Stimulated activated CD8-positive, alpha-beta memory T cell treated with anti-CD3 and anti-CD28 coated beads, Interleukin-12 subunit alpha, Interleukin-12 subunit beta, amount 100 ng/mL, for 24 hours (primary cell): ENCODE measurements at regions not wholly inside any gene's neighbourhood (a gene's known extent, or its start where the extent isn't known, plus 50 kb on each side); places are given as distances from the start of the nearest gene placed in this dataset.

Experiments used
- DNase-seq: peaks from one replicate; pipeline ENCODE4 v3.0.0-alpha.2; 2020; ENCODE audit errors: extremely low read depth

DNA sequence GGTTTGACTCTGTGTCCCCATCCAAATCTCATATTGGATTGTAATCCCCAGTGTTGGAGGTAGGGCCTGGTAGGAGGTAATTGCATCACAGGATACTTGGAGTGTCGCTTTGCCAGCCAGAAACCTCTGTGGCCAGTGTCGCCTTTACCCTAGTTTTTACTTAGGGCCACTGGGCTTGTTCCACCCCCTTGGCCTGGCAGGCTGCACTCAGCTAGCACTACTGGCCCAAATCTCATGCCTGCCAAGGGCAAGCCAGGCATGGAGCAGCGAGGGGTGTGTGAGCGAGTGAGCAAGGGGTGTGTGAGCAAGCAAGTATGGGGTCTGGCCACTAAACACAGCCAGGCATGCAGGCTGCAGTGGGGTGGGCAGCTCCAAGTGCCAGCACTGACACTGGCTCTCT lies 178.7 kb upstream of the MGAT5 start:
- no peak for DNase-seq

DNA sequence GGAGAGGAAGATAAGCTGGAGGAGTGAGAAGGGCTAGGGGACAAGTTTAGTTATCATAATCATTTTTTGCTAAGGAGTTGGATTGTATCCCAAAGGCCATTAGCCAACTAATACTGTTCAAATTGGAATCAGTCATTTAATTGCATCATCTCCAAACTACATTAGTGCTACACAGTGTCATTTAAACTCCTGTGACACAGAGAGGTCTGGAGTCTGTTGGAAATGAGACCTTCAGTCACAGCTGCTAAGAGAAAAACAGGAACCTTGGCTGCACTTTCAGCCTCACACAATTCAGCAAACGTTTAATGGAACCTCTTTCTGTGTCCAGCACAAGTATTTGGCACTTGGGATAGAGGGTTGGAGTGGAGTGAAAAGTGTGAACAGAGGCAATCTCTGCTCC lies 175.5 kb upstream of the MGAT5 start:
- no peak for DNase-seq

DNA sequence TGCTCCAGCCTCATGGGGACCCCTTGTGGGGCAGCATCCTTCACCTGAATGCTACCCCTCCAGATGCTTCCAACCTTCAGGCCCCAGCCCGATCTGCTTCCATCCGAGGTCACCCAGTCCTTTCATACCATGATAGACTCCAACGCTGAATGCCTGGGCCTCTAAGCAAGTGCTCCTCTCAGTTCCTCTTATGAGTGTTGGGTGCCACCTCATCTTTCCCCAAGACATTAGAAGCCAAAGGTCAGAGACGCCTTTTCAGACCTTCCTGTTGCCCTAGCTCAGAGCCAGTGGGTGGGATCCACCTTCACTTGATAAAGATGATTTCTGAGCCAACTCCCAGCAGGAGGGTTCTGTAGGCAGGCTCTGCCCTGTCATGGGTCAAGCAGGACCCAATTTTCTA lies 174.5 kb upstream of the MGAT5 start:
- no peak for DNase-seq

DNA sequence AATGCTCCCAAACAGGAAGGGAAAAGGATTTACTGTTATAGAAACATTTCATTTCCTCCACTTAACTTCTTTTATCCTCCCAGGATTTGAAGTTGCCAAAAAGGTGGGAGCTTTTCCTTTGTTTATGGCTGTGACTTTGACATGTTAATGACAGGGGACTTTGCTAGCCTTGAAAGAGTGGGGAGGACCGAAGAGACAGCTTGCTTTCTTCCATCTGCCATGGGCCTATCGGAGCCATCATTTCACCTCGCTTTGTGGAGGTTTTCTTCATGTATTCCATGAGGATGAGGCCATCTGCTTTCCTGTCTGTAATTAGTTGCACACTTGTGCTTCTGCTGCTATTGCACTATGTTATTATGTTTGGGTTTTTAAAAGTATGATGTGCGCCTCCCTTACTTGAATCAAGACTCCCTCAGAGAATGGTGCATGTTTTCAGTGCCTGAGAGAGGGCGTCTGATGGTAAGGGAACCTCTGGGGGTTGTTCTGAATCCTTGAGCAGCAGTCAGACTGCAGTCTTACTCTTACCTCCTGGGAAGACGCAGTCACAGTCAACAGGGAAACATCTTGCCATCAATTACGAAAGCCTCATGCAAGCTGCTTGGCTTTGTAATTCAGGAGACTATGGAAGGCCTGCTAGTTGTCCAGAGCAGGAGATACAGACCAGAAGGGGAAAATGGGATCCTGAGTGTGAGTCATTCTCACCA lies 173.3 kb upstream of the MGAT5 start:
- DNase-seq = no peak

DNA sequence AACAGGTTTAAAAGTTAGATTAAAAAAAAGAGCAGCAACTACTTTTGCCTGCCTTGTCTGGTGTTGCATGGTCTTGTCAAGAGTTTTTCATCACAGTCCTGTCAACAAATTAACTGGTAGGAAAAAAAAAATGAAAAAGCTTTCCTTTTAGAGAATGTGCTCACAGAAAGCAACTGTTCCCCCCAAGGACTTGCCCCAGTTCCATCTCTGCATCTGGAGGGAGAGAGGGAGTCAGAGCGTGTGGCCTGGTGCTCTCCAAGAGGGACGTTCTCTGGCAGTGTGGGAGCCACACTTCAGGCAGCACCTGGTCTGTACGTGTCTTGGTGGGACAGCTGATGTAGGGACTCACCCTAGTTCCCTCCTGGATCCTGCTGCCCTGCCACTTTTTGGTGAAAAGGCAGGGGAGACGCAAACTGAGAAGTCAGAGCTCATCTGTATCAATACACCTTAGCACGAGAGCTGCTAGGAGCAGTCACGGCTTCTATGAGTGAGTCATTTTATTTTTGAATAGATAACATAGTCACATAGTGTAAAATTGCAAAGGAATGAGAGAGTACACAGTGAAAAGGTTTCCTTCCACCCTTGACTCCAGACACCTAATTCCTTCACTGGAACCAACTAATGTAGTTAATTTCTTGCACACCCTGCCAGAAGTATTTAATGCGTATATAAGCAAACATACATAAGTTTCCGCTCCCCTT lies 172.5 kb upstream of the MGAT5 start:
- DNase-seq = no peak

DNA sequence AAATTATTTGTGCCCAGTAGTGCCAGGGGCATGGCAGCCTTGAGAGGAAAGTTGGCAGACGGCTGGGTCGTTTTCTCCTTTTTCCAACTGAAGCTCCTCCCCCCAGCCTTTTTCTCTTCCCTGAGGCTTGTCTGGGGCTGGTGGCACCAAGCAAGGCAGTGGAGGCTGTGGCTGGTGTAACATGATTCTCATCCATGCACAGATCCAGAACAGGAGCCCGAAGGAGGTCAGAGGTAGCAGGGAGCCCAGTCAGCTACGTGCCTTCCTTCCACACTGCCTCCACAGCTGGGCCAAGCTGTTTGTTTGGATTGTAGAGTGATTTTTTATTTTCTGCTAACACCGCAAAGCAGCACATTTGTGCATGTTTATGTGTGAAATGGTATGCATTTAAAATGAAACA lies 170.3 kb upstream of the MGAT5 start:
- DNase-seq = no peak

DNA sequence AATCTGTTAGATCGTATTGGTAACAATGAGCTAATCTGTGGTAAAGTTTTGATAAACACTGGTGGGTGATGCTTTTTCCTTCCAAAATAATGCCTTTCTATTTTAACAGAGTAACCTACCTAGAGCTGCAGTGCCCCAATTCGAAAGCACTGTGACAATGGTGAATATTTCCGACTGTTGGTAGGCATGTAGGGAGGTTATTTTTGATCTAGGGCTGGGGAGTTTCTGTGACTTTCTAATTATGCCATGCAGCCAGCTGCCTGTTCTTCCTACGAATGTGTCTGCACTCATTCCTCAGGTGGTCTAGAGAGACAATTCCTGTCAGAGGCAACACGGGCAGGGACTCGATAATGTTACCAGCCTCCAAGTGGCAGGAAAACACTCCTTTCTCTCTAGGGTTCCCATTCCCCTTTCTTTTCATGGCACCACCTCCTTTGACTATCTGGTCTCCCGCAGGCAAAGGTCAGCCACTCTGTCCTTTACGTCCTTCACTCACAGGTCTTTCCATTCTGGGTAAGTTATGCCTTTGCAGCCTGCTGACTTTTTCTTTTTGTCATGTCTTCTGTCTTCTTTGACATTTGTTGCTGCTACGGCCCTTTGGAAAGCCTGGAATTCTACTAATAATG lies 167.2 kb upstream of the MGAT5 start:
- no peak for DNase-seq

DNA sequence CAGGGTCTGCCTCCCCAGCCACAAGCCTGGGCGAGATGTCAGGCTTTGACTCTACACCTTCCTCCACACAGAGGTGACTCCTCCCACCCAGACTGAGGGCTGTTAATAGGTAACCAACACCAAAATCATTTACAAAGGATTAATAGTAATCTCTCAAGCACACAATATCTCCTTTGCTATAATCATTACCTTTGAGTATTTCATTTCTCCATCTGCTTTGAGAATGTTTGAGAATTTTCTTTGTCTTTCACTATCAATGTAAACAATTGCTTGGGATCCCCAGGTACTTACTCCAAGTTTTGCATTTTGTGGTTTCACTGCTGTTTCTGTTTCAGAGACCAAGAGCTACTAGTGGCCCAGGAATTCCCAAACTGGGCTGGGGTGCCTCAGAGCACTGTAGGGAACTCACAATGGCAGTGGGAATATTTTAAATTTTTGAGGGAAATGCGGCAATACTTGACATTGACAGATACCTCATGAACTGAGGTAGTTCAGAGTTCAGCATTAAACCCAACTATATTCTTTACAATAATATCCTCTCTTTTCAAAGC lies 166.4 kb upstream of the MGAT5 start:
- DNase-seq = no peak

DNA sequence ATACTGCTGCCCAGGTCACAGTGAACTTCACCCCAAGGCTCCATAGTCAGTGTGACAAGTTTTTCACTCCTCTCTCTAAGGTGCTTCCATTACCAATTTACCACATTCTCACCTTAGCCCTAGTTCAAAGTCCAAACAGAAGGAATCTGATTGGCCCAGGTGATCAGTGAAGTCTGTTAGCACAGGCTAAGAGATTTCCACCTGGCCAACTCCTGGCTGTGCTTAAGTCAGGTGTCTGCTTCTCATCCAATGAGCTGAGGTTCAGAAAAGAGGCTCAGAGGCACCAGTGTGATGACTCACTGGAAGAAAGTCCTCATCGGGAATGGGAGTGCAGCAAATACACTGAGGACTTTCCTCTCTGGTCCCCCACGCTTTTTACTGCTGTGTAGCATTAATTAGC lies 164.4 kb upstream of the MGAT5 start:
- no peak for DNase-seq

DNA sequence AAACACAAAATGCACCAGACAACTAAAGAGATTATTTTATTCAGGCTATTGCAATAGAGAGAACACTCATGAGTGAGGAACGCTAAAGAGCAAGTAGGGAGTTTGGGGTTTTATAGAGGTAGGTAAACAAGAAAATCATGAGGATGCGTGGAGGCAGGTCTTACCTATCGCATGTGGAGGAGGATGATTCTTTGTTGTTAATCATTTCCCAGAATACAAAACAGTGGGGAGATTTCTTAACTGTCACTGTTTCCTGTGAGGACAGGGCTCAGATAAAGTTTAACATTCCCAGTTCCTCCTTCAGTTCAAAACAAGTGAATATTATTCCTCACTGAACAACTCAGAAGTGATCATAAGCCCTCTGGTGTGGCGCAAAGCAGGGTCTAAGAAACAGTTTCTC lies 156.1 kb upstream of the MGAT5 start:
- DNase-seq = no peak

DNA sequence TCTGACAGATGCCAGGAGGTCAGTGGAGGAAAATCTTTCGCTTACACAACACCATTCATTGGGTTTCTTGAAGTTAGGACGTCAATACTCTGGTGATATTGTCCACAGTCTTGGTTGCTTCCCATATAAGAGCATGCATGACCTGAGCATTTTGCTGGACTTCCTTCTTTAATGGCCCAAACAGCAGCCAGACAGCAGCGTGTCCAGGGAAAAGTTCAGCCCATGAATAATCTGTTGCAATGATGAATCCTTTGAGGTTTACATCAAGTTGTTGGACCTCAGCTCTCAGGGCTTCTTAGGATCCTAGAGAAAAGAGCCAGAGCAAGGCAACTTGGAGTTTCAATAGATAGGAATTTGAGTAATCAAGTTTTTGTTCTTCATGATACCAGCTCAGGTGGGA lies 155.6 kb upstream of the MGAT5 start:
- no peak for DNase-seq

DNA sequence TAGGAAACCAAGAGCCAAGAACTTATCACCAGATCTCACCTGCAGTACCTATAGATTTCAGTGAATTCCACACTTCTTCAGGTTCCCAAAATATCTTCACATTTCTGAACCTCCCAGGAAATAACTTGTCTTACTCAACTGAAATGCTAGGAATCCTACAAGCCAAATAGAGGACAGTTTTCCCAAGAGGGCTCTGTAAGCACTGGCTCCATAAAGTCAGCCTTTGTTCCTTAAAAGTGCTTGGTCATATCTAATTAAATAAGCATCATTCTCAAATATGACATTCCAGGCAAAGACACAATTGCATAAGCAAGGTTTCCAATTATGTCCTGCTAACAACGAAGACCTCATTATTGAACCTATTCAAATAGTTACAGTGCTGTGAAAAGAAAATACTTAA lies 154.6 kb upstream of the MGAT5 start:
- no peak for DNase-seq

DNA sequence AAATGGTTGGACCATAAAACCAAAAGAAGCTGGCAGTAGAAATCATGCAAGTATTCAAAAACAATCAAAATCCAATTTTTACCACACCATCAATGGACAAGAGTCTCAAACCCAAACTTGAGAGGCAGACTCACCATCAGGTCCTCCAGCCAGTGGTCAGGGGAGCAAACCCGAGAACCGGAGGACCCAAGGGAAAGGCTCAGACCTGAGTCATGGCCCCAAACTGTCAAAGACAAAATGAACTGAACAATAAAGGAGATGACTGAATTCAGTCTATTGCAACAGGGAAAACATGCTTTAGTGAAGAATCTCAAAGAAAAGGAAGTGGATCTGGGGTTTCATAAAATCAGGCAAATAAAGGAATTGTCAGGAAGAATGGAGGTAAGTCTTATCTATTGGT lies 150.7 kb upstream of the MGAT5 start:
- no peak for DNase-seq

DNA sequence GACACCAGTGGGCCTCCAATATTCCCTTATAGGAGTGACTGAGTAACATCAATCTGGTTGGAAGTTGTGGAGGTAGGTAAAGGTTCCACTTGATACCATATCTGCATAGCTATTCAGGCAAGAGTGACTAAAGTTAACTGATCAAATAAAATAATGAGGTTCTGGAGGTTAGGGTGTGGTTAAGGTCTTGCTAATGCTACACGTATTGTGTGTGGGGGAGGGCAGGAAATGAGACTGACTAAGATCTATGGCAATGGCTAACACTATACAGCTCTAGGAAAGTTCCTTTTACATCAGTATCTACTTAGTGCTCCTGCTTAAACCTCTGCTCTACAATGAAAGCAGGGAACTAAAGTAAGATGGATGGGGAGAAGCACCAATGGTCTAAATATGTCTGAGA lies 149.1 kb upstream of the MGAT5 start:
- DNase-seq = no peak

DNA sequence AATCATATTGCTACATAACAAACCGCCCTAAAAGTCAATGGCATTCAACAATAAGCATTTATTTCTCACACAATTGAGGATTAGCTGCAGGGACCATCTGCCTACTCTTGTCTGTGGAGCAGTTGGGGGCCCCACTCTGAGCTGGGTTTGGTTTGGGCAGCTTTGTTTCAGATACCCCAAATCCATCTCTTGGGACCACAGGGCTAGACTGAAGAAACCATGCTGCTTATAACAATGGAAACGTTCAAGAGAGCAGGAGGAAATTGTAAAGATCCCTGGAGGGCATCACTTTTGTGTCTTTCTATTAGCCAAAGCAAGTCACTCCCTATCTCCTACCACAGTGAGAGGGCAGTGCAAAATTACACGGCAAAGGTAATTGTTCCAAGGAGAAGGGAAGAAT lies 146.5 kb upstream of the MGAT5 start:
- DNase-seq = no peak

DNA sequence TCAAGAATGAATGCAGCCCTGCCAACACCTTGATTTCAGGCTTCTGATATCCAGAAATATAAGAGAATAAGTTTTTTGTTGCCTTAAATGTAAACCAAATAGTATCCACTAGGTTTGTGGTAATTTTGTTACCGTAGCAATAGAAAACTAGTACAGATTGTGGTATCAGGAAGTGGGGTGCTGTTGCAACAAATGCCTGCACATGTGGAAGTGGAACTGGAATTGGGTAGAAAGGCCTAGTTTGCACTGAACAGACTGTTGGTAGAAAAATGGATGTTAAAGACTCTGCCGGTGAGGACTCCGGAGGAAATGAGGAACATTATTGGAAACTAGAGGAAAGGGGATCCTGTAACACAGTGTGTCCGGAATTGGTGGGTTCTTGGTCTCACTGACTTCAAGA lies 145.8 kb upstream of the MGAT5 start:
- DNase-seq = no peak

DNA sequence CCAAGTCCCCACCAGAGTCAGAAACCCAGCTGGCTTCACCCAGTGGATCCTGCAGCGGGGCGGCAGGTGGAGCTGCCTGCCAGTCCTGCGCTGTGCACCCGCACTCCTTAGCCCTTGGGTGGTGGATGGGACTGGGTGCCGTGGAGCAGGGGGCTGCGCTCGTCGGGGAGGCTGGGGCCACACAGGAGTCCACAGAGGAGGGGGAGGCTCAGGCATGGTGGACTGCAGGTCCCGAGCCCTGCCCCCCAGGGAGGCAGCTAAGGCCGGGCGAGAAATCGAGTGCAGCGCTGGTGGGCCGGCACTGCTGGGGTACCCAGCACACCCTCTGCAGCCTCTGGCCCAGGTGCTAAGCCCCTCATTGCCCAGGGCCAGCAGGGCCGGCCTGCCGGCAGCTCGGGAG lies 144.6 kb upstream of the MGAT5 start:
- no peak for DNase-seq

DNA sequence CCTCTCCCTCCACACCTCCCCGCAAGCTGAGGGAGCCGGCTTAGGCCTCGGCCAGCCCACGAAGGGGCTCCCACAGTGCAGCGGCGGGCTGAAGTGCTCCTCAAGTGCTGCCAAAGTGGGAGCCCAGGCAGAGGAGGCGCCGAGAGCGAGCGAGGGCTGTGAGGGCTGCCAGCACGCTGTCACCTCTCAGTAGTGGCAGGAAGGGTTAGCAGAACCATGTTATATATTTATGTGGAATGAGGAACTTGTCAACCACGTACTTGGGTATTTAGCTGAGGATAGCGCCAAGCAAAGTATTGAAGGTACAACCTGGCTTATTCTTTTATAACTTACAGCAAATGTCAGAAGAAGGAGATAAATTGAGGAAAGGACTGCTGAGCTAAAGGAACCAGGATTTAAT lies 144.1 kb upstream of the MGAT5 start:
- DNase-seq = no peak

DNA sequence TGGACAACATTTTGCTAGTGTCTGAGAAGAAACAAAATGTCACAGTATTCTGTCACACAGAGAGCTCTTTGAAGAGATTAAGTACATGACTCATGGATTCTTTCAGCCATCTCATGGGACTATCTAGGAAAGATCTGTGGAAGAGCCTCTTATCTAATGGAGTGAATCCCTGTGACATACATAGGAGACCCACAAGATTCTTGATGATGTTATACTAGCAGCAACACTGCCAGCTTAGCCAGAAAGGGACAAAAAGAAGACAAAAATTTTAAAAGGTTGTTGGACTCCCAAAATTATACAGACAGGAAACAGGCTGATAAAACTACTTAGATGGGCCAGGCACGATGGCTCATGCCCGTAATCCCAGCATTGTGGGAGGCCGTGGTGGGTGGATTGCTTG lies 143.3 kb upstream of the MGAT5 start:
- no peak for DNase-seq

DNA sequence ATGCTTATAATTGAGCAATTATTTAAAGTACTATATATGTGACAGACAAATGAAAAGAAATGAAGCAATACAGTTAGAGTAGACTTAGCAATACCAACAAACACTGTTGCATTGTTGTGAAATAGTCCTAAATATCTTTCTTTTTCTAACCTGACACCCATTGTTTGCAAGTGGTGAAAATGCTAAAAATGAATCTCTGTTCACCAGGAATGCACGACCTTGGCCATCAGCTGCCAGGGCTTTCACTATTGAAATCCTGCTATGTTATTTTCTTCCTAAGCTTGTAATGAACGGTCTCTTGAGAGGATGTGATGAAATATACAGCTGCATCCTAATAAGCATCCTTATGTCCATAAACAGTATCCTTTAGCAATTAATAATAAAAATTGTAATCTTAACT lies 136.2 kb upstream of the MGAT5 start:
- no peak for DNase-seq

DNA sequence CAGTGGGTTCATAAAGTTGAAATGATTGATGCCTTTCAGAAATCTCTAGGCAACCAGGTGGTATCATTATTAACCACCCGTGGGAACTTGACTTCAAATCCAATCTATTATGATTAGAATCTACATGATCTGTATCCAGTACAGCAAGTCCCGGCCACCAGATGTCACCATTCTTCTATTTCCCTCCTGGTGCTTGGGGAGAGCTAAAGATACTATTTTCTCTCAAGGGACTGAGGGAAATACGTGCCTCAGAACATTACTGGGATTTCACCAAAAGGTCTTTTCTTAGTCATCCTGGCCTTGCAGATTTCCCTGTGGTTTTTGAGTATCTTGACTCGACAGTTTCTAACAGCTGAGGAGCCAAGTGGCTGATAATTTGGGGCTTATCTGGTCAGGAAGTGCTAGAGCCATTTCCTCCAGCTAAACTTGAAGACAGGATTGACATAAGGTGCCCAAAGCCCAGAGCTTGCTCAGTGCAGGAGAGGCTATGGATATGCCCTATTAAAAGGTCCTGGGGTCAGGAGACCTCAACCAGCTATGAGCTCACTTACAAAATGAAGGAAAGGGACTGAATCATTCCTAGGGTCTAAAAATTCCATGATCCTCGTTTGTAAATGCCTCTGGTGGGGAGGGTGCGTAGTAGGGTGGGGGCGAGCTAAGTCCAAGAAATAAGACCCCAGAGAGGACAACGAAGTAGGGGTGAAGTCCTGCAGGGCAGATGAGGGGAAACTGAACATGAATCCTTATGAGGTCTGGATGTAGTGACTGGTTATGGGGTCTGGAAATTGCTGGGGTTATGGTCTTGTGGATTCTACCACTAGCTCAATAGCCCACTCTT lies 135.4 kb upstream of the MGAT5 start:
- DNase-seq = peak; percentile 52

DNA sequence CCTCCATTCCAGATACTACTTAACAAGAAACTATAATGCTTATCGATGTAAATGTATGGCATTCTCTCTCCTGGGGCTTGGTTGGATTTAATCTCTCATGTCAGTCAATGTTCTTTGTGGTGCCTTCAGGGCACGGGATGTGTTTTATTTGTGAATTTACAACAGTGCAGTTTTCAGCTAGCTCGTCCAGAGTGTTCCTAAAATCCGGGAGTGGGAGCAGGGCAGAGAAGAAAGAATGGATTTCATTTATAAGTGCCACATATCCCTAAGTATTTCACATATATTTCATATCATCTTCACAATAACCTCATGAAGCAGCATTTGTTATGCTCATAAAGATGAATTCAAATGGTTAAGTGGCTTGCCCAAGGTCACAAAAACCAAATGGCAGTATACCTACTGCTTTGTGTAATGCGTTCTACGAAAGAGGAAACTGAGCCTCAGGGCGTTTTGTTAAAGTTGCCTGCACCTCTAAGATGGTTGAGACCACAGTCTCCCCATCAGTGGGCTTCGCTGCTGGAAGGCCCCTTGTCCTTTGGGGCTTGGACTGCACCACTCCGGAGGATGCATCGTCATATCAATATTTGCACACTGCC lies 134.7 kb upstream of the MGAT5 start:
- no peak for DNase-seq
